DOHH2 (cell line): ENCODE measurements at regions not wholly inside any gene's neighbourhood (a gene's known extent, or its start where the extent isn't known, plus 50 kb on each side); places are given as distances from the start of the nearest gene placed in this dataset.

Experiments used
- H3F3A ChIP-seq: fragments of 200-600 bp; sonication (generic), shearing (Covaris generic); 2 replicates; pipeline ENCODE4 v1.6.0; 2016; ENCODE audit warnings: antibody characterized with exemption, mild to moderate bottlenecking; ENCODE audit not compliant: control insufficient read depth, insufficient read depth
- H3K27ac ChIP-seq: fragments of 200-600 bp; sonication (generic); 2 replicates; pipeline ENCODE4 v1.5.1; 2014; ENCODE audit warnings: low read depth, mild to moderate bottlenecking, low read length, moderate library complexity
- H3K27me3 ChIP-seq: fragments of 200-600 bp; sonication (generic); 2 replicates; pipeline ENCODE4 v1.6.1; 2014; ENCODE audit warnings: mild to moderate bottlenecking, low read length, mixed read lengths; ENCODE audit not compliant: control insufficient read depth
- H3K36me3 ChIP-seq: fragments of 200-600 bp; sonication (generic); 2 replicates; pipeline ENCODE4 v1.6.1; 2014; ENCODE audit warnings: mild to moderate bottlenecking, low read length, moderate library complexity, mixed read lengths; ENCODE audit not compliant: control insufficient read depth
- H3K4me1 ChIP-seq: fragments of 200-600 bp; sonication (generic); 2 replicates; pipeline ENCODE4 v1.6.1; 2014; ENCODE audit warnings: mild to moderate bottlenecking, low read length, mixed read lengths; ENCODE audit not compliant: control insufficient read depth
- H3K4me2 ChIP-seq: fragments of 200-600 bp; sonication (generic); 2 replicates; pipeline ENCODE4 v1.6.0; 2014; ENCODE audit warnings: mild to moderate bottlenecking, low read length, moderate library complexity
- H3K4me3 ChIP-seq: fragments of 200-600 bp; sonication (generic); 2 replicates; pipeline ENCODE4 v1.5.1; 2014; ENCODE audit warnings: mild to moderate bottlenecking, low read length, mixed read lengths
- H3K79me2 ChIP-seq: fragments of 200-600 bp; sonication (generic); 2 replicates; pipeline ENCODE4 v1.6.1; 2014; ENCODE audit warnings: mild to moderate bottlenecking, low read length, mixed read lengths; ENCODE audit not compliant: control insufficient read depth
- H3K9me2 ChIP-seq: fragments of 200-600 bp; sonication (generic); replicated peaks from 2 replicates; pipeline ENCODE4 v1.6.1; 2014; ENCODE audit warnings: mild to moderate bottlenecking, low read length, mixed read lengths; ENCODE audit not compliant: control insufficient read depth
- H3K9me3 ChIP-seq: fragments of 200-600 bp; sonication (generic); 2 replicates; pipeline ENCODE4 v1.6.1; 2014; ENCODE audit warnings: antibody characterized with exemption, low read length, mixed read lengths; ENCODE audit not compliant: control insufficient read depth, insufficient read depth
- H4K20me1 ChIP-seq: fragments of 200-600 bp; sonication (generic); 2 replicates; pipeline ENCODE4 v1.6.0; 2014; ENCODE audit warnings: low read depth, mild to moderate bottlenecking, antibody characterized with exemption, low read length, moderate library complexity; ENCODE audit not compliant: control insufficient read depth, insufficient read depth
- EZH2phosphoT487 ChIP-seq: fragments of 200-600 bp; sonication (generic); IDR thresholded peaks from 2 replicates; pipeline ENCODE4 v1.6.1; 2017; ENCODE audit warnings: borderline replicate concordance, mild to moderate bottlenecking, antibody characterized with exemption, low read length, moderate library complexity, mixed read lengths
- TF ChIP-seq, protein P1 (sequence below): fragments of 200-600 bp; sonication (generic); IDR thresholded peaks from one replicate; pipeline ENCODE4 v1.5.1; 2014; ENCODE audit warnings: antibody characterized with exemption, mild to moderate bottlenecking, low read depth, low read length; ENCODE audit not compliant: poor library complexity, severe bottlenecking

- Histone ChIP-seq H3K9me2 (no peaks in the 10 kb centered on the region), H3K9me3 (peaks cover 8% of the 10 kb centered on the region; the same call in 1 of the 2 replicates), H4K20me1 (no peaks in the 10 kb centered on the region), H3K4me1 (peaks cover 13% of the 10 kb centered on the region), H3K79me2 (no peaks in the 10 kb centered on the region), H3F3A (no peaks in the 10 kb centered on the region), H3K4me2 (no peak overlapping the region), H3K4me3 (no peak overlapping the region), H3K36me3 (no peaks in the 10 kb centered on the region), H3K27me3 (no peaks in the 10 kb centered on the region), H3K27ac (no peak overlapping the region)
- TF ChIP-seq, protein P1, sequence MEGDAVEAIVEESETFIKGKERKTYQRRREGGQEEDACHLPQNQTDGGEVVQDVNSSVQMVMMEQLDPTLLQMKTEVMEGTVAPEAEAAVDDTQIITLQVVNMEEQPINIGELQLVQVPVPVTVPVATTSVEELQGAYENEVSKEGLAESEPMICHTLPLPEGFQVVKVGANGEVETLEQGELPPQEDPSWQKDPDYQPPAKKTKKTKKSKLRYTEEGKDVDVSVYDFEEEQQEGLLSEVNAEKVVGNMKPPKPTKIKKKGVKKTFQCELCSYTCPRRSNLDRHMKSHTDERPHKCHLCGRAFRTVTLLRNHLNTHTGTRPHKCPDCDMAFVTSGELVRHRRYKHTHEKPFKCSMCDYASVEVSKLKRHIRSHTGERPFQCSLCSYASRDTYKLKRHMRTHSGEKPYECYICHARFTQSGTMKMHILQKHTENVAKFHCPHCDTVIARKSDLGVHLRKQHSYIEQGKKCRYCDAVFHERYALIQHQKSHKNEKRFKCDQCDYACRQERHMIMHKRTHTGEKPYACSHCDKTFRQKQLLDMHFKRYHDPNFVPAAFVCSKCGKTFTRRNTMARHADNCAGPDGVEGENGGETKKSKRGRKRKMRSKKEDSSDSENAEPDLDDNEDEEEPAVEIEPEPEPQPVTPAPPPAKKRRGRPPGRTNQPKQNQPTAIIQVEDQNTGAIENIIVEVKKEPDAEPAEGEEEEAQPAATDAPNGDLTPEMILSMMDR = no peak
- TF ChIP-seq EZH2phosphoT487 = no peak
These were observed 344.9 kb downstream of the RND3 start for GRCh38 chr2:150142561-150142960.

DNA sequence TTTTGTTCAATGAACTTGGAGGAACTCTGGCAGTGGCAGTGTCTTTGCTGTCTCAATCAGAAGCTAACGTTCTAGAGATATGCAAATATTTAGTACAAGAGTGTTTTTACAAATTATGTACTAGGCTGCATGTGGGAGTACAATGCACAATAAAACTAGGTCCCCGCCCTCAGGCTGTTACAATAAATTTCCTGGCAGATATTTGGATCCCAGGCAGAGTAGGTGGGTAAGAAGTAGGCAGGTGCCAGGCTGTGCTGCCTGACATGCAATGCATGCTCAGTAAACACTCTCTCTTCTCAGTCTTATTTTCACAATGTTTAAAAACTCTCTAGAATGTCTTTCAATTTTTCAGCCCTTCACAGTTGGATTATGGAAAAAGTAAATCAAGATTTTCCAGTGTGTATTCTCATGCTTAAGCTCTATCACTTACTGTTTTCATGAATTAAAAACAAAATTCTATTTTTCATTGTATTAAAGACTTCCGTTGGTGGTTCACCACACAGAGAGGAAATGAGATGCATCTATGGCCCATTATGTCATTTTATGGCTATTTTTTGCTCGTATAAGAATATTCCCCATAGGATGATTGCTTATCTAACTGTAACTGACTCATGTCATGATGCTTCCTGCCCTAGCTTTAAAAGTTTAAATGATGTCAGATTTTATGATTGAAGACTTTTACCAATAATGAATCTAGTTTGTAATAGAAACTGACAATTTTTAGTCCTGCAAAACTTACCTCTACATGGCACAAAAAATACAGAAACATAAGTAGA lies 346.1 kb downstream of the RND3 start:
- Histone ChIP-seq H3K36me3 (no peaks in the 10 kb centered on the region), H3F3A (no peaks in the 10 kb centered on the region), H3K4me1 (peaks cover 13% of the 10 kb centered on the region), H3K79me2 (no peaks in the 10 kb centered on the region), H3K27me3 (no peaks in the 10 kb centered on the region), H3K9me3 (peaks cover 4% of the 10 kb centered on the region; the same call in 1 of the 2 replicates), H3K4me2 (peak overlapping the region; percentile 23; the same call in 1 of the 2 replicates), H4K20me1 (no peaks in the 10 kb centered on the region), H3K27ac (peak overlapping the region; percentile 14; the same call in 1 of the 2 replicates), H3K9me2 (no peaks in the 10 kb centered on the region), H3K4me3 (peak overlapping the region; percentile 2; the same call in 1 of the 2 replicates)
- TF ChIP-seq, protein P1 = no peak
- TF ChIP-seq EZH2phosphoT487 = no peak

GRCh38 chr2:150140777-150141176 lies 346.7 kb downstream of the RND3 start:
- peak overlapping the region; percentile 23; the same call in 1 of the 2 replicates for H3K4me2 ChIP-seq
- no peak for TF ChIP-seq EZH2phosphoT487
- TF ChIP-seq, protein P1 = no peak
- no peaks in the 10 kb centered on the region for H3K9me3 ChIP-seq
- H3K27ac ChIP-seq = peak overlapping the region; percentile 14; the same call in 1 of the 2 replicates
- H3K36me3 ChIP-seq = no peaks in the 10 kb centered on the region
- H4K20me1 ChIP-seq = no peaks in the 10 kb centered on the region
- H3K9me2 ChIP-seq = no peaks in the 10 kb centered on the region
- H3K27me3 ChIP-seq = no peaks in the 10 kb centered on the region
- H3K4me3 ChIP-seq = peak overlapping the region; percentile 2; the same call in 1 of the 2 replicates
- no peaks in the 10 kb centered on the region for H3K79me2 ChIP-seq
- no peaks in the 10 kb centered on the region for H3F3A ChIP-seq
- peaks cover 13% of the 10 kb centered on the region for H3K4me1 ChIP-seq
